ENCODE measurements at regions not wholly inside any gene's neighbourhood (a gene's known extent, or its start where the extent isn't known, plus 50 kb on each side); places are given as distances from the start of the nearest gene placed in this dataset.
"Not testable (repeated sequence)": the region's sequence is repeated elsewhere in the genome, so short reads cannot be mapped to it uniquely, and the experiment has no call there.

DNA sequence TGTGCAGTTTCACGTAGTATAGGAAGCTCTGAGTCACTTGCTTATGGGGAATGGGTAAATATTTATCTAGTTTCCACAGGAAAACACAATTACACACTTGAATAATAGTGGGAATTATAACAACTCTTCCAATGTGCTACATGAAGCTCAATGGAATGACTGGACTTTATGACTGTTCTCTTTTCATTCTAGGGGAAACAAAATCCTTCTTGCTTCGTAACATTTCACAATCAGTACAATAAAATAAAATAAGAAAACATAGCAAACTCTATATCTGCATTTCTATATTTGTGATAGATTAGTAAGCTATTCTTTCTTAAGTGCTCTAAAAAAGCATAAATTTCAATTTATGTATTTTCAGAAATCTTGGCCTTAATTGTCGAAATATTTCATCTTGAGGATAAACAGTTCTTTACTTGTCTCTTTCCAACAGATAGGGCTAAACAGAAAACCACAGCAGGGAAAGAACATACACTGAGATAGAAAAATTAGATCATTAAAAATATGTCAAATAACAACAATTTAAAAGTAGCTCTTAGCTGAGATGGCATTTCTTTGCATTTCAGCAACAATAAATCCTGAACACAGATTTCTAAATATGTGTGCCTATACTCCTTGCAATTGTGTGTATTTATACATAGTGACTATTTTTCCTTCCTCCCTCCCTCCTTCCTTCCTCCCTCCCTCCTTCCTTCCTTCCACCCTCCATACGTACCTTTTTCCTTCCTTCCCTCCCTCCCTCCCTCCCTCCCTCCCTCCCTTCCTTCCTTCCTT lies 395.5 kb upstream of the KCNMB2 start:
- no peak for DNase-seq (ENCODE audit: low read depth in 2 of 2)

DNA sequence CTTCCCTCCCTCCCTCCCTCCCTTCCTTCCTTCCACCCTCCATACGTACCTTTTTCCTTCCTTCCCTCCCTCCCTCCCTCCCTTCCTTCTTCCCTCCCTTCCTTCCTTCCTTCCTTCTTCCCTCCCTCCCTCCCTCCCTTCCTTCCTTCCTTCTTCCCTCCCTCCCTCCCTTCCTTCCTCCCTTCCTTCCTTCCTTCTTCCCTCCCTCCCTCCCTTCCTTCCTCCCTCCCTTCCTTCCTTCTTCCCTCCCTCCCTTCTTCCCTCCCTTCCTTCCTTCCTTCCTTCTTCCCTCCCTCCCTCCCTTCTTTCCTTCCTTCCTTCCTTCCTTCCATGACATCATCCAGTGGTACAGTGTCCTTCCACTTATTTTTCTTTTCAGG lies 394.9 kb upstream of the KCNMB2 start:
- not testable (repeated sequence) for DNase-seq (ENCODE audit: low read depth in 2 of 2)

DNA sequence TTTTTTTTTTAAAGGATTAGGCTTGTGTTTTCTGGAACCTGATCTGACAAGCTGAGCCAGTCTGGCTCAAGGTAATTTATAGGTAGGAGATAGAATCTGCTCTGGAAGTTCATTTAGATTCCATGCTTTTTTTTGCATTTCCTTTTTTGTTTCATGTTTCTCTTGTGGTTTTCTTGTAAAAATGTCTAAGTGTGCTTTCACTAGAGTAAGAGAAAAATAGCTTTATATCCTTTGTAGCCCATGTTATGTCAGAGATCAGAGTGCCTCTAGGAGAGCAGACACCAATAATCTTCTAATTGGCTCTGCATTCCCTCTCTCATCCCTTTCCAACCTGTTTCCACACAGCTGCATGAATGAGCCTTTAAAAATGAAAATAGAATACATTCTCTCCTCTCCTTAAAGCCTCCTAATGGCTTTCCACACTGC lies 389.8 kb upstream of the KCNMB2 start:
- DNase-seq (ENCODE audit: low read depth in 2 of 2), result no peak

DNA sequence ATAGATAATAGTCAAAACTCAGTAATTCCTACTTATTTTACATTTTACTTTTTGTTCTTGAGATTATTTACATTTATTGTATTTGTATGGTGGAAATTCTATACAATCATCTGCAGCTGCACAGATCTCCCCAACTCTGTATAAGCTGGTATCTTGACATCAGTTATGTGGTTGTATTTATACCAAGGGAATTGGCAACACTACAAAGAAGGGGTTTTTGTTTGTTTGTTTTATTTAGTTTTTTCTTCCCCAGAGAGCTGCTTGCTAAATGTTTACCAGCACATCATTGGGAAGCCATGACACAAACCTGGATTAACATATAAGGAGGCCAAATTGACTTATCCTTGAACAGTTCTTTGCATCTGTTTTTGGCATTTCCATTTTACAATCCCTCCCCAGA lies 389.2 kb upstream of the KCNMB2 start:
- DNase-seq (ENCODE audit: low read depth in 2 of 2), result no peak

DNA sequence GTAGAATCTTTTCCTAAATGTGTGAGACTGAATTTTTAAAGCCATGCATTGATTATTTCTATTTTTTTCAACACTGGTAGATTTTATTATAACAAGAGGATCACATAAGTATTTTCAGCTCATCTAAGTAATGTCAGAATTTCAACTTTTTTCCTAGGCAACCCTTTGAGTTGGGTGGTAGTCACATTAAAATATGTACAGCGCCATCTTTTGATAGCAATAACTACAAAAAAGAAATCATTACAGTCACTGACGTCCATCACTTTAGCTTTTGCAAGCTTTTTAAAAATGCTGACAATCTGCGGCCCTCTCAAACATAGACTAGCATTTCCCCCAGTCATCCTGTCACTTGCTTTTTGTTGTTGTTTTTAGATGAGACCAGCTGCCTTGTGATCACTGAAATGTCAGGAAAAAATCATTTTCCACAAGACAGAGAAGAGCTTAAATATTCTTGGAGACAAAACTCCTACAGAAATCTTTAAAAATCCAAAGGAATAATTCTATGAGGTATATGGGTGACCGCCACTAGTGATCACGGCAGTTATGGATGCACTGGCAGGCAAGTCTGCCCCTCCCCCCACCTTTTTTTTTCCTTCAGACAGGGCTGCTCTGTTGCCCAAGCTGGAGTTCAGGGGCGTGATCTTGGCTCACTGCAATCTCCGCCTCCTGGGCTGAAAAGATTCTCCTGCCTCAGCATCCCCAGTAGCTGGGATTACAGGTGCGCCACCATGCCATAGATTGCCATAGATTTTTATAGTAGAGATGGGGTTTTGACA lies 384.0 kb upstream of the KCNMB2 start:
- DNase-seq (ENCODE audit: low read depth in 2 of 2), result no peak

DNA sequence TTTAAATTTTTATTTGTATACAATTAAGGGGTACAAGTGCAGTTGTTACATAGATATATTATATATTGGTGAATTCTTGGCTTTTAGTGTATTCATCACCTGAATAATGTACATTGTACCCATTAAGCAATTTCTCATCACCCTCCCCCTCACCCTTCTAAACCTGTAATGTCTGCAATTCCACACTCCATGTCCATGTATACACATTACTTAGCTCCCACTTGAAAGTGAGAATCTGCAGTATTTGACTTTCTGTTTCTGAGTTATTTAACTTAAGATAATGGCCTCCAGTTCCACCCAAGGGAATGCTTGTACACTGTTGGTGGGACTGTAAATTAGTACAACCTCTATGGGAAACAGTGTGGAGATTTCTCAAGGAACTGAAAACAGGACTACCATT lies 383.2 kb upstream of the KCNMB2 start:
- DNase-seq (ENCODE audit: low read depth in 2 of 2), result no peak

DNA sequence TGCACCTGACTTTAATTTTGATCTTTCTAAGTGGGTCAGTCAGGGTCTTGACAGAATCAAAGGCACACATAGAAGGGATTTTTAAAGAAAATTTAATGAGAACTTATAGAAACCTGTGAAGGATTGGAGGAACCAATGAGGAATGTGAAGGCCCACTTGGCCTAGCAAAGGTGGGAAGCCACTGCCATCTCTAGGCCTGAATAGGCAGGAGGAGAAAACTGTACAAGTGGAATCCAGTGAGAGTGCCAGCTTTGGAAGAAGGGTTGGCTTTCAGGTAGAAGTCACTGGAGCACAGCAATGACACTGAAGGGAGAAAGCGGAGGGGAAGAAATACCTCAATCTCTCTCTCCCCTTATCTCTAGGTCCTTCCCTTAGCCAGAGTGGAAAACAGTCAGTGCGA lies 380.7 kb upstream of the KCNMB2 start:
- DNase-seq (ENCODE audit: low read depth in 2 of 2), result no peak

DNA sequence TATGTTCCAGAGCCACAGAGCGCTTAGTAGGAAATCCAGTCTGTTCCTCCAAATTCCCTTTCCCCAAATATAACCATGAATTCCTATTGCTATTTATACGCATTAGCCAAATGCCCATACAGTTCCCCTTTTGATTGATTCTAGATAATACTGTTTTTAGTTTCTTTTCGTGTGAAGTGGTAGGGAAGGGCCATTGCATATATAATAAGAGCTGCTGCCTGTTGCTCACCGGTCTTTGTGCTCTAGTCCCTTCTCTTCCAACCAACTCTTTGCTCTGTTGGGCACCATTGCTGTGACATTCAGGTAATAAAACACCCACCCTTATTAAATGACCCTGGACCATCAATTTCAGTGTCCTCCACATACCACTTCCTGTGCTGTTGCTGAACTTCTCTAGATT lies 379.9 kb upstream of the KCNMB2 start:
- DNase-seq (ENCODE audit: low read depth in 2 of 2), result no peak

DNA sequence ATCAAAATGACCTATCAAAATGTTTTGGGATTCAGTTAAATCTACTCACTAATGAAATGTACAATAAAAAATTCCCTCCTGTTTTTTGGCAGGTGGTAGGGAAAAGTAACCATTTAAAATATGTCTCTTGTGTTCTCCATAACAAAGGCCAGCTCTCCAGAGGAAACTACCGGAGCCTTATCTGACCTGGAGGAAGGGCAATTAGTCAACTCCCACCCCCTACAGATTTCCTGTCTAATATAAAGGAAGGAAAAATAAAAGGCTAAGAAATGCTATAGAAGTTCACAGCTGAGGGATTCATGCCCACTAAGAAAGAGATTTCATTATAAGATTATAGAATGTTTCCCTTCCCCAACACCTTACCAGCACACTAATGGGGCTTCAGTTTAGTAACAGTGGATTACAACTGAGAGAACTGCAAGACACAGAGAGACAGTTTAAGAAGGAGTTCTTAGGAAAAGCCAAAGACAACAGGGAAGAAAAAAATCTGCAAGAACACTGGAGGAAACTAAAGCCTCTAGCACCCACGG lies 376.5 kb upstream of the KCNMB2 start:
- no peak for DNase-seq (ENCODE audit: low read depth in 2 of 2)

DNA sequence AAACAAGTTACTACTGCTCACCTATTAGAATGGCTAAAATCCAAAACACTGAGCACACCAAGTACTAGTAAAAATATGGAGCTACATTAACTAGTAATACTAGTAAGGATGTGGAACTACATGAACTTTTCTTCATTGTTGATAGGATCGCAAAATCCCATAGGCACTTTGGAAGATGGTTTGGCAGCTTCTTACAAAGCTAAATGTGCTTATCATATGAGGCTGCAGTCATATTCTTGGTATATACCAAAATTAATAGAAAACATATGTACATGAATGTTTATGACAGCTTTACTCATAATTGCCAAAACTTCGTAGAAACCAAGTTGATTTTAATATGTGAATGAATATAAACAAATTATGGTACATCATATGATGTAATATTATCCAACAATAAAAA lies 366.8 kb upstream of the KCNMB2 start:
- DNase-seq (ENCODE audit: low read depth in 2 of 2), result no peak

DNA sequence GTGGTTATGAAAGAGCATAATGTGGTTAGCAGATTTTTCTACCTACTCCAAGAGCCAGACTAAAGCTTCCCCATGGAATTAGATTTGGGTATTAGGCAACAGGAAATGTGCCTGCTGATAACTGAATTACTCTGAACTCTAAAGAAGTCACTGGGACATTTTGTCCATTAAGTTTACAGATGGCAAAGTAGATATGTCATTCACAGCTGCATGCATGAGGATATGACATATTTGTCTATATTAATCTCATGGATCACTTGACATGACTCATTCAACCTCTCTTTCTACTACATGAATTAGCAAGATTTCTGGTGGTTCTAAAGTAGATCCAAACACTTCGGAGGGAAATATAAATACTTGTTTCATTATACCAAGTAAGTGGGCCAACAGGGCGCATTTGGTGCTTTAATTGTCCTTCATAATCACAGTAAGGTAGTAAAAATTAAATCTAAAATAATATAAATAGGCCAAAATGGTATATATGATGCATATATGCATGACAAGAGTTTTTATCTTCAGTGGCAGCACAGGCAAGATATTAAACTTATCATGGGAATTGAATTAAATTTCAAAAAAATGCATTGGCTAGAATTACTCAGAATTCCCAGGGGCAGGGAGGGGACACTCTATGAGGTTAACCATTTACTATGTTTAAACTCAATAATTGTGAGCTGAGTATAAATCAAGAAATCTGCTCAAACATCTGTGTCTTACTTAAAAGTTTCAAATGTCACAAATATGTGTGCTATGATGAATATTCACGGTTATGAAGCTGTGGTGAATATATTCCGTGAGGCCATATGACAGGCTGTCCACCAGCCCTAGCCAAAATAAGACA lies 365.3 kb upstream of the KCNMB2 start:
- no peak for DNase-seq (ENCODE audit: low read depth in 2 of 2)

DNA sequence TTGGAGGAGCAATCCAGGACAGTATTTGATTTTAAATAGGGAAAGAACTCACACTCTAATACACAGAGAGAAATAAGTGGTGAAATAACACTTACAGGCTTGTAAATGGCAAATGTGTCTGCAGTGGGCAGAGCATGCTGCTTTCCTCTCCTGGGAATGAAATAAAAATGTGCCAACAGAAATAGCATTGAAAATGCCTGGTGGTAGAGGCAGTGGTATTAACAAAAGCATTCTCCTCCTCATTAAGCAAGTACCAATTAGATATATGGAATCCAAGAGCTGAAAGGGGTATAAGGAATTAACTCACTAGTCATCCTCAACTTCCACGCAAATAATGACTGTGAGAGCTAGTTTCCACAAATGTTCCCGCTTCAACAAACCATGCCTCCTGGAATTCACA lies 364.1 kb upstream of the KCNMB2 start:
- DNase-seq (ENCODE audit: low read depth in 2 of 2), result no peak

DNA sequence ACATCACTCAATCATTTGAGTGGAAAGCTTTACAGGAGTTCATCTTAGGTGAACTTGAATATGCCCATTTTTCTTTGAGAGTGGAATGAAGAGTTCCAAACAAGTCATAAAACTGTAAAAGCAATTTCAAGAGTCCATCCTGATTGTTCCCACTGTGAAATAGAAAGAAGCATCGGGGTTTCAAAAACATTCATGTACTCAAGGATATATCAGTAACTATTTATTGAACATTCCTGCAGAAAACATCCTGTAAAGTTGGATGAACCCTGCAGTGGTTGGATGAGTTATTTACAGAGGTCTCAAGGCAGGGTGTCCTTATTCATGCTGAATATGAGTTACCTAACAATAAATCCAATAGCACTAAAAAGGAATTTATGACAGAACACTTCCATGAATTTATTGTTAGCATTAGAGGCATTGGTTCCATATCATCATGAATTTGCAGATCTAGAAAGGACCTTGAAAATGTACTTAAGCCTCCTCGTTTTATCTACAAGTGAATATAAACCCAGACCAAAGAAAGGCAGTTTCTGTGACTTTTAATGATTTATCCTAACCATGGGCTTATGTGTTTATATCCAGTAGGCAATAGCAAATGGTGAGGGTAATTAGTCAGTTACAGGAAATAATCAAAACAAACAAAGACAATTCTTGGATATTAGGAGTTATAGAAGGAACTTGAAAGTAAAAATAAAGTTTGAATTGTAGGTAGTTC lies 361.9 kb upstream of the KCNMB2 start:
- no peak for DNase-seq (ENCODE audit: low read depth in 2 of 2)

DNA sequence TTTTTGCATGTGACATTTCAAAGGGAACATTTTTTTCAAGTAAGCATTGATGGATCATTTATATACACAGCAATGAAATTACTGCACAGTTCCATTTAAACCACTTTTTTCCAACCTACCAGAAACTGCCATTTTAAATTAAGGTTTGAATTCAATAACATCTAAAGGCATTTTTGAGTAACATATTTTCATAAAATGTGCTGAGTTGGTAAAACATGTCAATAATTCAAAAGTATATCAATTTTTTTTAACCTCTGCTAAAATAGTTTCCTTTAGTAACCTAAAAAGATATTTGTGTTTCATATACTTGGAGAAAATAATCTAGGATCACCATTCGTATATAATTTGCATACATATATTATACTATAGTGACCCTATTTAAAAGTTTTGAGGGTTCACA lies 355.1 kb upstream of the KCNMB2 start:
- DNase-seq (ENCODE audit: low read depth in 2 of 2), result no peak

DNA sequence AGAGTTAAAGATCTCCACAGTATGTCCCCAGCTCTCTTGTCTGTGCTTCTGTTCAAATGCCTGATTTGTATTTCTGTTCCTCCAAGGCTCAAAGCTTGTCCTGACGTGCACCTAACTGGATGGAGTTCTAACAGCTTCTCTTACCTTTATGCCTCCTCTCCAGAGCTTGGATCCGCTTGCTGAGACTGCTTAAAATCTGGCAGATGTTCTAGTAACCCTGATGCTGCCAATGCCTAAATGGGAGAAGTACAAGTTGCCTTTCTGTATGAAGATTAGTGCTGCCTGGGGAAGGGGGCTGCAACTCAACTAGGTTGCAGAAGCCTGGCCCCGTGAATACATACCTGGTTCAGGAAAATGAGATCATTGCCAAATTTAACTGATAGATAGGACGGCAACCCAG lies 354.5 kb upstream of the KCNMB2 start:
- no peak for DNase-seq (ENCODE audit: low read depth in 2 of 2)

DNA sequence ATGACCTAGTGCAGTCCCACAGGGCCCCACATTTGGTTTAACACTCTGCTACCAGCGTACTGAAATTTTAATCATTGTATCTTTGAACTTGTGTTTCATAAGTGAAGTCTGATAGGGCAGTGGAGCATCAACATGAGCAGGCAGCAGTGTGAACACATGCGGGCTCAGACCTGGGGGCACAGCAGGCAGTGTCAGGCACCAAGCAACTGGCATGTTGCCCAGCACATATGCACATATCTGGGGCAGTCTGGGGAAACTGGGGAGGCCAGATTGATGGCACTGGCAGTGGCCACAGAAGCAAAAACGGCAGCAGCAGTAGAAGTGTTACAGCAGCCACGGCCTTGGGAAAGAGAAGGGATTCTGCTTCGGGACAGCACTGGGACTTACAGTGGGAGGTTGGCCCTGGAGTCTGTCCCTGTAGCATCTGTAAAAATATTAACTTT lies 353.9 kb upstream of the KCNMB2 start:
- no peak for DNase-seq (ENCODE audit: low read depth in 2 of 2)

DNA sequence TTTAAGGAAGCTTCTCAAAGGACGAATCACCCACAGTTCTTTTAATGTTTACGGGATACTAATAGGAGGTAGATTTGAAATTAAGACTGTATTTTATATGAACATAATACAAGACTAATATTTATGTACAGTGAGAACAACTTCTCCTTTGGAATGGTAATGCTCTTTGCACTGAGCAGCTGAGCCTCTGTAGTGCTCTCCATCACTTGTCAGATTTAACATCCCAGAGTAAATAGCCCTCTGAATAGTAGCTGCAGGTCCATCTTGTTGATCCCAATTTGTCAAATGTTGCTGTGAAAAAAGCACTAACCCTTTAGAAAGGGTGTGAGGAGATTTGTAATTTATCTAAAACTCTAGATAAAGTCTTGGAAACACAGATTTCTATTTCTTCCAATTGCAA lies 351.4 kb upstream of the KCNMB2 start:
- no peak for DNase-seq (ENCODE audit: low read depth in 2 of 2)

DNA sequence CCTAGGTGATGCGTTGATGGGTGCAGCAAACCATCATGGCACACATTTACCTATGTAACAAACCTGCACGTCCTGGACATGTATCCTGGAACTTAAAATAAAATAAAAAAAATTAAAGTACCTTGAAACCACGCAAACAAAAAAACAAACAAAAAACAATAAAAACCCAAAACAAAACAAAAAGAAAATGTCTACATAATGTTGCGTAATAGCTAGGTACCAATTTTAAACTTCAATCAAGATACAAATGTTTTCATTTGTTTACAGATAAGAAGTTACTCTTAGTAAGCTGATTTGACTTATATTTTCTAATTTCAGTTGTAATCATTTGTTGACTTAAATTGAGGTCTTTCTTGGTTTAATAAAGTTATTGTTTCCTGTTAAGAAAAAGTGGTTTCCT lies 349.6 kb upstream of the KCNMB2 start:
- DNase-seq (ENCODE audit: low read depth in 2 of 2), result no peak

DNA sequence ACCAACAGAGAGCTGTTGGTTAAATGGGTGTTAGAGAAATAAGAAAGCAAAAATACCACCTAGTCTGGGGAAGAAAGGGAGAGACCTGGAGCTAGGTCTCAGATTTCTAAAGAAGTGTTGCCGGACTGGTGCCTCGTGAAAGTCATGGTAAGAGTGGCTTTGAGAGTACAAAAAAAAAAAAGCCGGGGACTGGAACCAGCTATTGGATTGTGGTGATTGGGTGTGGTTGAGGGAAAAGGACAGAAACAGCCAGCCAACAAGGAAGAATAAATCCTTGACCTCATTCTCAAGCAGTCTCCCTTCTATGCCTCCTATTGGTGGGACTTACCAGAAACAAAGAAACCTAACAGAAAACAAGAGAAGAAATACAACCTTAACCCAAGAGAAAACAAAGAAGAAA lies 346.4 kb upstream of the KCNMB2 start:
- DNase-seq (ENCODE audit: low read depth in 2 of 2), result no peak

DNA sequence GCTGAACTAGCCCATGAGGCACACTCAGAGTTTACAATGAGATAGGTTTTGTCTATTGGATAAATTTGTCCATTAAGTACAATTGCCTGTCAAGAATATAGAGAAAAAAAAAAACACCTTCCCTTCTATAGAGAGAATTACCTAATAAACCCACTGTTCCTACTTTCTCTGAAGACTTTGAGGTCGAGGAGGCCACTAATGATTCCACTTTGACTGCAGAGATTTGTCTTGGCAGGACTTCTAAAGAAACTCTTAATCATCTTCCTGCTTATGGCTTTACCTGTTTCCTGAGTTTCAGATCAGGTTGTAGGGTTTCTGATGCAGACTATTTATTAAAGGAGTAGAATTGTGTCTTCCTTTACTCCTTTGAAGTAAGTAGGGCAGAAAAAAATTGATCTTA lies 342.4 kb upstream of the KCNMB2 start:
- DNase-seq (ENCODE audit: low read depth in 2 of 2), result no peak

DNA sequence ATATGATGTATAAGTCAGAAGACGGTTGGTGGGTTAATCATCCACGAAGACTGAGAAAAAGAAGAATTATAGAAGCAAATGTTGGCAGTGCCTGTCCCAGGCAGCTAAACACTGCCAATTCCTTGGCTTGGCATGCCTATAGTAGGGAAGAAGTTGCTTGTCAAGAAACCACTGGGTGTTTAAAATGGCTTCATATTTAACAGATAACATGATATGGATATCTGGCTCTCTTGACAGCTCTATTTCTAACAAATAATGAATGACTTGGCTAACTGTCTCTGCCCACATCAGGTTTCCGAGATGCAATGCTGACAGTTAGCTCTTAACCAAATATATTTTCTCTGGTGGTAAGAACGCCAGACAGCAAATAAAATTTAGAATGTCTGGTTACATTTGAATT lies 341.7 kb upstream of the KCNMB2 start:
- DNase-seq (ENCODE audit: low read depth in 2 of 2), result no peak

DNA sequence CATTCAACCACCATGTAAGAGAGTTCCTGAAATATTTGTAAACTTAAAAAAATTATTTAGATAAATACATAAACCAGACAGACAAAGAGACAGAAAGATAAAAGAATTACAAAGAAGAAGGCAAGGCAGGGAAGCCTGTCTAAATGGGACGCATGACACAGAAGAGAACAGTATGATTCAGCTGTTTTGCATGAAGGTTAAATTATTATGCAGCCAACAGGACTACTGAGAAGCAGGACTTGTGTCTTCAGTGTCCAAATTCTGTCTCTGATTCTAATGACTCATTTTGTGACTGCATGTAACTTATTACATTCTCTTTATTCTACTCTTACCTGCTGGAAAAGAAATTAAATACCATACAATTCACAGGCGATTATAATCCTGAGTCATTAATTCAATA lies 340.4 kb upstream of the KCNMB2 start:
- no peak for DNase-seq (ENCODE audit: low read depth in 2 of 2)

Measured in stimulated activated CD4-positive, alpha-beta T cell treated with anti-CD3 and anti-CD28 coated beads, Interleukin-12 subunit alpha, Interleukin-12 subunit beta, amount 100 ng/mL, for 24 hours (primary cell).